GM21825 (cell line): ENCODE measurements at regions not wholly inside any gene's neighbourhood (a gene's known extent, or its start where the extent isn't known, plus 50 kb on each side); places are given as distances from the start of the nearest gene placed in this dataset.
"Not testable (repeated sequence)": the region's sequence is repeated elsewhere in the genome, so short reads cannot be mapped to it uniquely, and the experiment has no call there.

Experiments
- ATAC-seq: cut with Tn5 transposase; IDR thresholded peaks from one replicate; pipeline ENCODE4 v1.9.1; 2021; ENCODE audit warnings: mild to moderate bottlenecking, moderate library complexity; ENCODE audit not compliant: unreplicated experiment

DNA sequence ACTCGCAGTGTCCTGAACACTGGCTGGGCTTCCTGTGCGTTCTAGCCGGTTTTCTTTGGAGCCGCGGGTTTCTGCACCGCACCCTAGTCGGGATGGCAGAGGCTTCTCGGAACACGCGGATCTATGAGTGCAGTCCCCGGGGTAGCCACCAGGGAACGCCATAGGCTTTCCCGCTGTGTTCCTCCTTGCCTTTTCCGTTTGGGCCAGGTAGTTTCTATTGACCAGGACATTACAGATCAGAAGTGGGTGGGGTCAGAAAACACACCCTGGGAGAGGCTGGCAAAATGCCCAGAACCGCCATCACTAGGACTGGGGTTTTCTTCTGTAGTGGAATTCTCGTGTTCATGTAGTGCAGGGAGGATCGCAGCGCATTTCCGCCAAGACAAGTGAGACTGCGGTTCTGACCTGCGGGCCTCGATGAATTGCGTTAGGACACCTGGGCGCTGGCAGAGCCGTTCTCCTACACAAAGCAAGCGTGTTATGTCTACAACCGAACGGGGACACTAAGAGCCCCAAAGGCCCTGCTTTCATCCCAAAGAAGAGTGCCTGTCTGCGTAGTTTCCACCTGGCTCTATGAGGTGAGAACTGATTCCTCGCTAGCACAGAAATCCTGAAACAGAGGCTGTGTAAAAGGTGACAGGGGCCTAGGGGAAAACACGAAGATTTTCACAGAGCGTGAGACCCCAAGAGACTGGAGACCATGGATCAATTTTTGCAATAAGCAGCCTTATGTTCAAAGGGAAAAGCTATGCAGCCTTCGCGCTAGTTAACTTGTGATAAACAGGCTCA, 121.5 kb downstream of the PPIAL4G start:
- not testable (repeated sequence) for ATAC-seq

GRCh38 chr1:148357037-148357436, 126.1 kb downstream of the PPIAL4G start:
- no peak for ATAC-seq

DNA sequence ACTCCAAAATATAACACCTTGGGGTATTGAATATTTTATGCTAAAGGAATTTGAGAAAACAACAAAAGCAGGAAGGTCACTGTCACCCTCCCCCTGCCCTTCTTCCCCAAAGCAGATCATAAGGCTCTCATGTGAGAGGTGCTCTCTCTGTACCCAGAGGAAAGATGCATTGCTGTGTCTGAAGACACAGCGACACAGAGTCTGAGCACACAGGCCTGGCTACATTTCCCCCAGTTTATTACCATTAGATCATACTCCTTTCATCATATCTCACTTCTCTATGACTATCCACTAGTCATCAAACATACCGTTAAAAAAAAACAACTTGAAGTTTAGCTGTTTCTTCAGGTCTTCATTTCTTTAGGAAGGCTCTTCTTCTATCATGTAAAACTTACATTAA, 127.1 kb downstream of the PPIAL4G start:
- no peak for ATAC-seq

- no peak for ATAC-seq
Observed at GRCh38 chr1:148354913-148355308, 128.2 kb downstream of the PPIAL4G start.

GRCh38 chr1:148354284-148354912, 128.7 kb downstream of the PPIAL4G start:
- ATAC-seq: no peak

- ATAC-seq: no peak
Observed at GRCh38 chr1:148353461-148354283, 129.4 kb downstream of the PPIAL4G start.

DNA sequence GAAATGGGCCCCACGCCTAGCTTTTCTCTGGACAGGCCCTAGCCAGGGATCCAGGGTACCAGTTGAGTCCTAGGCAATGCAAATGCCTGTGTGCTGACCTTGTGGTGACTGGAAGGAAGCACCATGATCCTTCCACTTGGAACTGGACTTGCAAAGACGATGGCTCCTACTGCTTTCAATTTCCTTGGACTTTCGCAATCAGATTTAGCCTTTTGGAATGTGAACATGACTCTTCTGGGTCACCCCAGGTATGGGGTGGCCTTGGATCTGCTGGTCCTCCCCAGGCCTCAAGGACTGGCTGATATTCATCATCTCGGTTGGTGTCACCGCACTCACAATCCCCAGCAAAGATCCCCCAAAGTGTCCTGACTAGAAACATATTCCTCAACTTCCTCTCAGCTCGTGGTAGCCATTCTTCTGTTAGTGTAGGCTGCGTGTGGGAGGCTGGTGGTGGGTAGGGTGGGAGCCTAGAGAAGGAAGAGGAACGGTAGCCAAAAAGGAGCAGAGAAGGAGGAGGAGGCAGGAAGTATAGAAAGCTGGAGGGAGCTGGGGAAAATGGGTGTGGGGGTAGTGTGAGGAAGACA, 130.5 kb downstream of the PPIAL4G start:
- ATAC-seq: no peak

GRCh38 chr1:148347781-148348180, 135.3 kb downstream of the PPIAL4G start:
- ATAC-seq: no peak

GRCh38 chr1:148345659-148346151, 137.4 kb downstream of the PPIAL4G start:
- not testable (repeated sequence) for ATAC-seq

GRCh38 chr1:148344651-148345050, 138.5 kb downstream of the PPIAL4G start:
- not testable (repeated sequence) for ATAC-seq

GRCh38 chr1:148341729-148342128, 141.4 kb downstream of the PPIAL4G start:
- not testable (repeated sequence) for ATAC-seq

DNA sequence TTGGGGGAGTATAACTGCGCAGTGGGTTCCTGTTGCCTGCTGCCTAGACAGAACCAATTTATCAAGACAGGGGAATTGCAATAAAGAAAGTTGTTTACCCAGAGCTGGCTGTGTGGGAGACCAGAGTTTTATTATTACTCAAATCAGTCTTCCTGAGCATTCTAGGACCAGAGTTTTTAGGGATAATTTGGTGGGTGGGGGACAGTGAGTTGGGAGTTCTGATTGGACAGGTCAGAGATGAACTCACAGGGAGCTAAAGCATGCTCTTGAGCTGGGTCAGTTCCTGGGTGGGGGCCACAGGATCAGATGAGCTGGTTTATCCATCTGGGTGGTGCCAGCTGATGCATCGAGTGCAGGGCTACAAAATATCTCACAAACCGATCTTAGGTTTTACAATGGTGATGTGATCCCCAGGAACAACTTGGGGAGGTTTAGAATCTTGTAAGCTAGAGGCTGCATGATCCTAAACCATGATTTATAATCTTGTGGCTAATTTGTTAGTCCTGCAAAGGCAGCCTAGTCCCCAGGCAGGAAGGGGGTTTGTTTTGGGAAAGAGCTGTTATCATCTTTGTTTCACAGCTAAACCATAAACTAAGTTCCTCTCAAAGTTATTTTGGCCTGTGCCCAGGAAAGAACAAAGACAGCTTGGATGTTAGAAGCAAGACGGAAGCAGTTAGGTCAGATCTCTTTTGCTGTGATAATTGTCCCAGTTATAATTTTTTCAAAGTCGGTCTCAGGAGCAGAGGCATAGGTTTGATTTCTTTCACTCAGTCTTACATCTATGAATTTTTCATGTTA, 146.8 kb downstream of the PPIAL4G start:
- not testable (repeated sequence) for ATAC-seq

GRCh38 chr1:148334339-148335130, 148.6 kb downstream of the PPIAL4G start:
- ATAC-seq: peak; percentile 54

DNA sequence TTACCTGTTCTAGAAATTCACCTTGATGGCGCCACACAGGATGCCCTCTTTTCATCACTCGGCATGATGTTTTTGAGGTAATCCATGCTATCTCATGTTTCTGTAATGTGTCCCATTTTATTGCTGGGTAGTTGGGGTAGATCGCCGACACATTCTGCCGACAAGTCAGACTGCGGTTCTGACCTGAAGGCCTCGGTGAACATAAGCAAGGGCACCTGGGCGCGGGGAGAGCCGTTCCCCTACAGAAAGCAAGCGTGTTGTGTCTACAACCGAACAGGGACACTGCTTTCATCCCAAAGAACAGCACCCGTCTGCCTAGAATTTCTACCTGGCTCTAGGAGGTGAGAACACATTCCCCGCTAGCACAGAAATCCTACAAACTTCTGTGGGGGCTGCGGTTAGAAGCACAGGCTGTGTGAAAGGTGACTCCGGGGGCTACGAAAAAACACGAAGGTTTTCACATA, 149.2 kb downstream of the PPIAL4G start:
- ATAC-seq: no peak

DNA sequence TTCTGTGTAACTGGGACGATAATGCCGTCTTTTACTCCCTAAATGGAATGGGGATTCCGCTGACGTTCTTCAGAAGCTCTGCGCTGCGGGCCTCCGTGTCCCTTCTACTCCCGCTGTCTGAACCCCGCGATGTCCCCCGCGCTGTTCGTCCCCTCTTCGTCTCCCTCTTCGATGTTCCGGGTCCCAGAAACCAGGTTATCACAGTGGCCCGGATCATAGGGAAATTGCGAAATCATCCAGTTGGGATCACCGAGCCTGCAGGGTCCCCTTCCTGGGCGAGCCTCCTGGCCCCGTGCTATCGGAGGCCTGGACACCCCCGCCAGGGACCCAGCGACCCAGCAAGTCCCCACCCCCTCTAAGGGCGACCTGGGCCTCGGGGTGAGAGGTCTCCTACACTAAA, 154.2 kb downstream of the PPIAL4G start:
- no peak for ATAC-seq

GRCh38 chr1:148325031-148325430, 158.1 kb downstream of the PPIAL4G start:
- not testable (repeated sequence) for ATAC-seq

GRCh38 chr1:148324465-148324864, 158.6 kb downstream of the PPIAL4G start:
- ATAC-seq: not testable (repeated sequence)

- not testable (repeated sequence) for ATAC-seq
Observed at GRCh38 chr1:148320079-148320478, 163.0 kb downstream of the PPIAL4G start.

- ATAC-seq: no peak
Observed at GRCh38 chr1:148318904-148319242, 164.2 kb downstream of the PPIAL4G start.
